BLaER1 (cell line): ENCODE measurements at regions not wholly inside any gene's neighbourhood (a gene's known extent, or its start where the extent isn't known, plus 50 kb on each side); places are given as distances from the start of the nearest gene placed in this dataset.

Source experiments
- H3K27ac ChIP-seq: shearing (Covaris generic); formaldehyde crosslinking; 2 replicates; pipeline ENCODE4 v1.8.1; 2022
- H3K27me3 ChIP-seq: shearing (Covaris generic); formaldehyde crosslinking; 2 replicates; pipeline ENCODE4 v1.8.1; 2022
- H3K36me3 ChIP-seq: shearing (Covaris generic); formaldehyde crosslinking; 2 replicates; pipeline ENCODE4 v1.8.1; 2022
- H3K4me1 ChIP-seq: shearing (Covaris generic); formaldehyde crosslinking; 2 replicates; pipeline ENCODE4 v1.8.1; 2022
- H3K4me2 ChIP-seq: shearing (Covaris generic); formaldehyde crosslinking; 2 replicates; pipeline ENCODE4 v1.8.1; 2022
- H3K4me3 ChIP-seq: shearing (Covaris generic); formaldehyde crosslinking; 2 replicates; pipeline ENCODE4 v1.8.1; 2022
- H3K9ac ChIP-seq: shearing (Covaris generic); formaldehyde crosslinking; 2 replicates; pipeline ENCODE4 v1.8.1; 2022
- H3K9me3 ChIP-seq: shearing (Covaris generic); formaldehyde crosslinking; 2 replicates; pipeline ENCODE4 v1.8.1; 2022
- H4K20me1 ChIP-seq: shearing (Covaris generic); formaldehyde crosslinking; 2 replicates; pipeline ENCODE4 v1.8.1; 2022
- Cebpa-rat ChIP-seq: shearing (Covaris generic); IDR thresholded peaks from 2 replicates; pipeline ENCODE4 v1.8.1; 2022

- Histone ChIP-seq H3K4me2 (peak overlapping the region; percentile 87), H3K4me1 (peaks cover 41% of the 10 kb centered on the region), H3K36me3 (no peaks in the 10 kb centered on the region), H3K27ac (peak overlapping the region; percentile 100), H3K9me3 (no peaks in the 10 kb centered on the region), H3K9ac (peak overlapping the region; percentile 99), H3K4me3 (peak overlapping the region; percentile 78), H4K20me1 (no peaks in the 10 kb centered on the region), H3K27me3 (no peaks in the 10 kb centered on the region)
- TF ChIP-seq Cebpa-rat: no peak
Observed at GRCh38 chr12:25384038-25384892, 133.5 kb upstream of the KRAS start.

DNA sequence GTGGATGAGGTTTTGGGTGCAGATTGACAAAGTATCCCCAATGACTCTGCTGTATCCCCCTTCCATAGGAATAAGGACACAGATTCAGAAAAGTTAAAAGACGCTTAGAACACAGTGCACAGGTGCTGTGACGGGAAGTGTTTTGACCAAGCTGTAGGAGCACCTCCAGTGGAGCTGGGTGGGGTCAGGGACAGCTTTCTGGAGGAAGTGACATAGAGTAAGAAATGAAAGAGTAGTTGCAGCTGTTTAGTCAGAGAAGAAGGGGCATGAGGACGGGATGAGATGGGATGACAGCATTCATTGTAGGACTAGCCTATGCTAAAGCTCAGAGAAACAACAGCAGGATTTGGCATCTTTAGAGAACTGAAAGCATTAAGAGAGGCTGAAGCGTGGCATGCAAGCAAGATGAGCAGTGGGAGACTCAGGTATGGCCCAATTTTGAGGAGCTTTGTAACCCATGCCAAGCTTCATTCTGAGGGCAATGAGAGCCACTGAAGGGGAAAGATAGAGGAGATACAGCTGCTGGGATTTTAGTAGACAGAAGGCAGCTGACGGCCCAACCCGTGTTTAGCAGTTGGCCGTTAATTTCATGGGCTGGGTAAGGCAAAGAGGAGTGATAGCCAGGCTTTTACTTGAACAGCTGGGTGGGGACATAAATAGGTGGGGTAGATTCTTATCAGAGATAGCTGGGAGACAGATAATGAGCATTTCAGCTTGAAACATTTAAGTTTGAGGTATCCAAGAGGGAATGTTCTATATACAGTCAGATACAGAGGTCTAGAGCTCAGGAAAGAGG is 131.8 kb upstream of the KRAS start:
- Histone ChIP-seq H3K27ac (peak overlapping the region; percentile 49), H3K4me3 (no peak overlapping the region), H4K20me1 (no peaks in the 10 kb centered on the region), H3K4me2 (peak overlapping the region; percentile 87), H3K4me1 (peaks cover 50% of the 10 kb centered on the region), H3K27me3 (no peaks in the 10 kb centered on the region), H3K9ac (no peak overlapping the region), H3K36me3 (no peaks in the 10 kb centered on the region), H3K9me3 (no peaks in the 10 kb centered on the region)
- no peak for TF ChIP-seq Cebpa-rat

GRCh38 chr12:25377469-25378177 is 126.9 kb upstream of the KRAS start:
- Histone ChIP-seq H3K27me3 (no peaks in the 10 kb centered on the region), H3K4me3 (no peak overlapping the region), H3K27ac (no peak overlapping the region), H3K9ac (no peak overlapping the region), H3K4me2 (peak overlapping the region; percentile 51), H3K36me3 (no peaks in the 10 kb centered on the region), H3K4me1 (peaks cover 21% of the 10 kb centered on the region), H3K9me3 (no peaks in the 10 kb centered on the region), H4K20me1 (no peaks in the 10 kb centered on the region)
- TF ChIP-seq Cebpa-rat: no peak

DNA sequence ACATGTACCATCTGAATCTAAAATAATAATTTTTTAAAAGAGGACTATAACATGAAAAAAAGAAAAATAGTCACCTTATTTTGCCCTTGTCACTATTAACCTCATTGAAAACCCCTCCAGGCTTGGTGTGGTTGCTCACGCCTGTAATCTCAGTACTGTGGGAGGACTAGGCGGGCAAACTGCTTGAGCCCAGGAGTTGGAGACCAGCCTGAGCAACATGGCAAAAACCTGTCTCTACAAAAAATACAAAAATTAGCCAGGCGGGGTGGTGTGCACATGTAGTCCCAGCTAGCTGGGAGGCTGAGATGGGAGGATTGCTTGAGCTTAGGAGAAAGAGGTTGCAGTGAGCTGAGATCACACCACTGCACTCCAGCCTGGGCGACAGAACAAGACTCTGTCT is 126.3 kb upstream of the KRAS start:
- Histone ChIP-seq H3K36me3 (no peaks in the 10 kb centered on the region), H3K4me1 (peaks cover 14% of the 10 kb centered on the region), H3K4me2 (no peak overlapping the region), H3K27ac (no peak overlapping the region), H4K20me1 (no peaks in the 10 kb centered on the region), H3K9ac (no peak overlapping the region), H3K4me3 (no peak overlapping the region), H3K9me3 (no peaks in the 10 kb centered on the region), H3K27me3 (no peaks in the 10 kb centered on the region)
- no peak for TF ChIP-seq Cebpa-rat

GRCh38 chr12:25376407-25376806 is 125.7 kb upstream of the KRAS start:
- Histone ChIP-seq H3K4me2 (no peak overlapping the region), H3K4me1 (peaks cover 11% of the 10 kb centered on the region), H3K36me3 (no peaks in the 10 kb centered on the region), H3K9ac (no peak overlapping the region), H3K4me3 (no peak overlapping the region), H3K27ac (no peak overlapping the region), H3K9me3 (no peaks in the 10 kb centered on the region), H4K20me1 (no peaks in the 10 kb centered on the region), H3K27me3 (no peaks in the 10 kb centered on the region)
- no peak for TF ChIP-seq Cebpa-rat

GRCh38 chr12:25372969-25373817 is 122.5 kb upstream of the KRAS start:
- no peak overlapping the region for H3K4me3 ChIP-seq
- H4K20me1 ChIP-seq: no peaks in the 10 kb centered on the region
- H3K4me1 ChIP-seq: peaks cover 9% of the 10 kb centered on the region
- no peak overlapping the region for H3K9ac ChIP-seq
- H3K36me3 ChIP-seq: no peaks in the 10 kb centered on the region
- no peak overlapping the region for H3K27ac ChIP-seq
- no peak overlapping the region for H3K4me2 ChIP-seq
- H3K9me3 ChIP-seq: peaks cover 7% of the 10 kb centered on the region; the same call in 1 of the 2 replicates
- H3K27me3 ChIP-seq: no peaks in the 10 kb centered on the region
- no peak for TF ChIP-seq Cebpa-rat

GRCh38 chr12:25372002-25372401 is 121.3 kb upstream of the KRAS start:
- H3K27me3 ChIP-seq: no peaks in the 10 kb centered on the region
- TF ChIP-seq Cebpa-rat: no peak

GRCh38 chr12:25368557-25368956 is 117.8 kb upstream of the KRAS start:
- Histone ChIP-seq H3K4me2 (no peak overlapping the region), H3K4me1 (peaks cover 36% of the 10 kb centered on the region), H3K27me3 (no peaks in the 10 kb centered on the region), H3K9ac (no peak overlapping the region), H3K27ac (no peak overlapping the region), H4K20me1 (no peaks in the 10 kb centered on the region), H3K4me3 (no peak overlapping the region), H3K9me3 (peaks cover 7% of the 10 kb centered on the region; the same call in 1 of the 2 replicates), H3K36me3 (no peaks in the 10 kb centered on the region)
- TF ChIP-seq Cebpa-rat: no peak

More at GRCh38 chr12:25372002-25372401, 121.3 kb upstream of the KRAS start:
- H3K4me3 ChIP-seq: no peak overlapping the region
- H3K36me3 ChIP-seq: no peaks in the 10 kb centered on the region
- no peak overlapping the region for H3K27ac ChIP-seq
- H4K20me1 ChIP-seq: no peaks in the 10 kb centered on the region
- no peak overlapping the region for H3K9ac ChIP-seq
- H3K4me2 ChIP-seq: no peak overlapping the region
- peaks cover 6% of the 10 kb centered on the region for H3K4me1 ChIP-seq
- peaks cover 7% of the 10 kb centered on the region; the same call in 1 of the 2 replicates for H3K9me3 ChIP-seq

DNA sequence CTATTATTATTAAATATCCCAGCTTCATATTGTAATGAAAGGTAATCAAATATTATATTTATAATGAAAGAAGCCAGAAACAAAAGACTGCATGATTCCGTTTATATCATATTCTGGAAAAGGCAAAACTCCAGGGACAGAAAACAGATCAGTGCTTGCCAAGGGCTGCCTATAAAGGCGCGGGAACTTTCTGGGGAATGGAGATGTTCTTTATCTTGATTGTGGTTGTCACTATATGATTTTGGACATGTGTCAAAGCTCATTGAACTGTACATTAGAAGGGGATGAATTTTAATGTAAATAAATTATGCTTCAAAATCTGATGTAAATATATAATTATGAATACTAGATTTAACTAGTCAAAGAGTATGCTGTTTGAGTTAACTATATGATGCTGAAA is 115.4 kb upstream of the KRAS start:
- no peaks in the 10 kb centered on the region for H4K20me1 ChIP-seq
- H3K36me3 ChIP-seq: no peaks in the 10 kb centered on the region
- H3K4me1 ChIP-seq: peaks cover 43% of the 10 kb centered on the region
- H3K4me3 ChIP-seq: peak overlapping the region; percentile 54; the same call in 1 of the 2 replicates
- peak overlapping the region; percentile 72; the same call in 1 of the 2 replicates for H3K9ac ChIP-seq
- H3K4me2 ChIP-seq: peak overlapping the region; percentile 80
- peak overlapping the region; percentile 85 for H3K27ac ChIP-seq
- peaks cover 19% of the 10 kb centered on the region for H3K9me3 ChIP-seq
- H3K27me3 ChIP-seq: no peaks in the 10 kb centered on the region
- no peak for TF ChIP-seq Cebpa-rat
